Mesenteric fat pad (tissue), 1 donor: ENCODE measurements at regions not wholly inside any gene's neighbourhood (a gene's known extent, or its start where the extent isn't known, plus 50 kb on each side); places are given as distances from the start of the nearest gene placed in this dataset.

ENCODE experiments used
- DNase-seq: peaks from one replicate; pipeline ENCODE4 v3.0.0-alpha.2; 2020; ENCODE audit warnings: low spot score
- donor health status: DM: yes; HTN: yes; CAD: no.

GRCh38 chr13:68345963-68346531 is 1115.9 kb upstream of the PCDH9 start:
- no peak for DNase-seq

DNA sequence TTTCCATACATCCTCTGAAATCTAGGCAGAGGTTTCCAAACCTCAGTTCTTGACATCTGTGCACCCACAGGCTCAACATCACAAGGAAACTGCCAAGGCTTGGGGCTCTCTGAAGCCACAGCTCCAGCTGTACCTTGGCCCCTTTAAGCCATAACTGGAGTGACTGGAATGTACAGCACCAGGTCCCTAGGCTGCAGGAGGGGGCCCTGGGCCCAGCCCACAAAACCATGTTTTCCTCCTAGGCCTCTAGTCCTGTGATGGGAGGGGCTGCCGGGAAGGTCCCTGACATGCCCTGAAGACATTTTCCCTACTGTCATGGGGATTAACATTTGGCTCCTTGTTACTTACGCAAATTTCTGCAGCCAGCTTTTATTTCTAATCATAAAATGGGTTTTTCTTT is 1093.0 kb upstream of the PCDH9 start:
- DNase-seq = no peak

GRCh38 chr13:68319384-68319783 is 1089.2 kb upstream of the PCDH9 start:
- DNase-seq = no peak

DNA sequence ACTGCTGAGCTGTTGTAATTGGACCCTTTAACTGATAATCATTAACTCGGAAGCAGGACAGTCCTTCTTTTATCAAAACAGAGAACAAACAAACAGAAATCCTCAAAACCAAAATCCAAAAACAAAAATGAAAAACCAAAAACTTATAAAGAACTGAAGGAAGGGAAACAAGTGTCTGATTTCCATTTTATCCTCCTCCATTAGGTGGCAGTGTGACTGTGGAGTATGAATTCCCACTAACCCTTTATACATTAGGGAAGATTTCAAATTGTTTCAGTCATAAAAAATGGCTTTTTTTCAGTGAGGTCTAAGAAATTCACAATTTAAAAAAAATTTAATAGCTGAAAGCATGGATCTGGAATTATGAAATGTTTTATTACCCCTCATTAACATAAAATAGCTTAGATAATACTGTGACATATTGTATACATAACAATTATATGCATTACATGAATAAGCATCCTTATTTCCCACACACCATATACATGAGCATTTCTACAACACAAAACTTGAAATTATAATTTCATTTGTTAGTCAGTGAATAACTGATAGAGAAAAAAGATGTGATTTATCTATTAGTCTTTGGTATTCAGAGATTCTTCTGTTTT is 1074.3 kb upstream of the PCDH9 start:
- no peak for DNase-seq

DNA sequence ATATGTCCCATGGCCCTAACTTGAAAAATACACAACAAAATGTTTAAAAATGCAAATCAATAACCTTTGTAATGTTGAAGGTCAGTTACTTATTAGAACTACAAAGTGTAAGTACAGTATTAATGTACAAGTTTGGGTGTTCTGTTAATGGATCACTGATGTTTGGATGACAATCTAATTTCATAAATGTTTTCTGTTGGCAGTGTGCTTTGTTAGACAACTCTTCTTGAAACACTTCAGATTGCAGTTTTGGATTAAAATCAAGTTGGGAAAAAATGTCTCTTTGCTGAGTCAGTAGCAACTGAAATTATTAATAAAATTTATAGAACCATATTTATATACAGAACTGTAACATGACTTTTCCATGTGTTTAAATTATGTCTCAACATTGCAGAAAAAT is 1063.5 kb upstream of the PCDH9 start:
- no peak for DNase-seq

GRCh38 chr13:68292601-68293000 is 1062.5 kb upstream of the PCDH9 start:
- no peak for DNase-seq

- no peak for DNase-seq
These were observed 1061.5 kb upstream of the PCDH9 start for GRCh38 chr13:68291595-68291994.

DNA sequence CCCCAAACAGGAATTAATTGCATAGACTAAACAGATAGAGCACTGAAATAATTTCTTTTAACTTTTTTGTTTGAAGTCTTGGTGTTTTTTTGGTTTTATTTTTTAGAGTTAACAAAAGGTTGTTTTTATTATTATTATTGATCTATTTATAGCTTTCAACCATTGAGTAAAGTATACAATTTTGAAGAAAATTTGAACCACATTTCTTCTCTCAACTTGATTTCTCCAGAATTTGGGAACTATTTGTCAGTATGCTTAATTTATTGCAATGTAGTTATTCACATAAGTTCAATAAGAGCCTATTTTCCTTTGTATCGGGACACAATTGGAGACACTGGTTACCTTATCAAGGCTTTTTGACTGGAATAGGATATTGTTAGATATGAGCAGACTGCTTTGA is 1045.6 kb upstream of the PCDH9 start:
- no peak for DNase-seq

DNA sequence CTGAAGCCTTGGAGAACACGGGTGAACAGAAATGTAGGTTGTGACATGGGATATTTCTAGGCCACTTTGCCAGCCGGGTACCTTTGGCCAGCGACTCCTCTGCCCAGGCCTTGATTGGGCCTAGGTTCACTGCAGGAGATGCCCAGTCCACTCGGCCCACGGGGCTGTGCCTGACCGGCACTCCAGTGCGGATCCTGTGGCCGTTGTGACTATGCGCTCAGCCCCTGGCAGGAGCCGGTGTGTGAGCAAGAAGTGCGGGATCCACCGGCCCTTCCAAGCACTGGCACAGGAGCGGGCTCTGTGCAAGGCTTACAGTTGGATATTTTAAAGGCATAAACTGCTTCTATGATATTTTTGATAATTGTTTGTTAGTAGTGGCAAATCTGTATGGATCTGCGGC is 1042.5 kb upstream of the PCDH9 start:
- no peak for DNase-seq

DNA sequence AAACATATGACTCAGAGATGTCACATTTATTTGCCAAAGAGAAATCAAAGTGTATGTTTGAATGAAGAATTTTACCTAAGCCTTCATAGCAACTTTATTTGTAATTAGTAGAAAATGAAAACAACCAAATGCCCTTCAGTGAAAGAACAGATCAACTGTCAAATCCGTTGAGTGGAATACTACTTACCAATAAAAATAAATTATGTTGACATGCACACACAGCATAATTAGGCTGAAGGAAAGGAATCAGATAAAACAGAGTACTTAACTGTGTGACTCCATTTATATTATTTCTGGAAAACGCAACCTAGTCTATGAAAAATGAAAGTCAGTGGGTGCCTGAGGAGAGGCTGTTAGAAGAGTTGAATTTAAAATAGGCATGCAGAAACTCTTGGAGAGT is 1034.6 kb upstream of the PCDH9 start:
- no peak for DNase-seq

GRCh38 chr13:68261105-68261504 is 1031.0 kb upstream of the PCDH9 start:
- no peak for DNase-seq

- no peak for DNase-seq
These were observed 1027.1 kb upstream of the PCDH9 start for GRCh38 chr13:68257111-68257842.

DNA sequence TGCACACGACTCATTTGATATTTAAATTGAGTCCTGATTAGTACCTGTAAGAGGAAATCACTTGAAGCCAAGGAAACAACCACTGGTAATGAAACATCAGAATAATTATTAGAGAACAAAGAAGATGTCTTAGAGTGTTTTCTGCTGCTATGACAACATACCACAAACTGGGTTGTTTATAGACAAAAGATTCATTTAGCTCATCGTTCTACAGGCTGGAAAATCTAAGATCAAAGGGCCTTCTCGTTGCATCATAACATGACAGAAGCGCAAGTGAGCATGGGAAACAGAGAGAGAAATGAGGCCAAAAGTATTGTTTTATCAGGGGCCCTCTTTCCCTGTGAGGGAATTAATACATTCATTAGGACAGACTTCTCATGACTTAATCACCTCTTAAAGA is 1024.0 kb upstream of the PCDH9 start:
- DNase-seq = no peak

- DNase-seq = no peak
These were observed 1004.1 kb upstream of the PCDH9 start for GRCh38 chr13:68234274-68234673.

DNA sequence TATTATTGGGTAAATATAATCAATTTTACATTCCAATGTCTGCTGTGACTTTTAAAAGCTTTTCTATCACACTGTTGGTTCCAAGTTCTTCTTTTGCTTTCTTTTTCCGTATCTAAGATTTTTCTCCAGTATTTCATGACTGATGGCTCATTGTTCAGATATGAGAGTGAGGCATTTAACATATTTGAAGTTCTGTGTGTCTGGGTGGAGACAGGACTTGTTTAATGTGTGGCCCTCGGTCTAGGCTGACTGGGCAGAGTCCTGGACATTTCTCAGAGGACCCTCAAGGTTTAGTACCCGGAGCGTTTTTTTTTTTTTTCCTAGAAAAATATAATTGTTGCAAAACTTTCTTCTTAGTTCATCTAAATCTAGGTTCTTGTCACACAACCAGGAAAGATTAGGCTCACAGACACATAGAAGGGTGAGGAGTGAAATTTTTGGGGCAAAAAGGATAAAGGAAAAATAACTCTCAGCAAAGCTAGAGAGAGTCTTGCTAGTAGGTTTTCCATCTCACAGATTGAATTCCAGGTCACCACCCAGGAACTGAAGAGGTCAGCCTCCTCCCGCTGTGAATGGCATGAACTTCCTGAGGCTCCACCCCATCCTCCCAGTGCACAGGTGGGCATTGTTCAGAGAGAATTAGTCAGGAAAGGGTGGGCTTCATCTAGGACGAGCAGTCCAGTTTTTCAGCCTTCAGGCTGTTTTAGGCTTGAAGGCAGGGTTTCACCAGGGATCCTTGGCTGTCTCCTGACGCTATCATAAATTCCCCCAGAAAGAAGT is 1002.4 kb upstream of the PCDH9 start:
- no peak for DNase-seq

DNA sequence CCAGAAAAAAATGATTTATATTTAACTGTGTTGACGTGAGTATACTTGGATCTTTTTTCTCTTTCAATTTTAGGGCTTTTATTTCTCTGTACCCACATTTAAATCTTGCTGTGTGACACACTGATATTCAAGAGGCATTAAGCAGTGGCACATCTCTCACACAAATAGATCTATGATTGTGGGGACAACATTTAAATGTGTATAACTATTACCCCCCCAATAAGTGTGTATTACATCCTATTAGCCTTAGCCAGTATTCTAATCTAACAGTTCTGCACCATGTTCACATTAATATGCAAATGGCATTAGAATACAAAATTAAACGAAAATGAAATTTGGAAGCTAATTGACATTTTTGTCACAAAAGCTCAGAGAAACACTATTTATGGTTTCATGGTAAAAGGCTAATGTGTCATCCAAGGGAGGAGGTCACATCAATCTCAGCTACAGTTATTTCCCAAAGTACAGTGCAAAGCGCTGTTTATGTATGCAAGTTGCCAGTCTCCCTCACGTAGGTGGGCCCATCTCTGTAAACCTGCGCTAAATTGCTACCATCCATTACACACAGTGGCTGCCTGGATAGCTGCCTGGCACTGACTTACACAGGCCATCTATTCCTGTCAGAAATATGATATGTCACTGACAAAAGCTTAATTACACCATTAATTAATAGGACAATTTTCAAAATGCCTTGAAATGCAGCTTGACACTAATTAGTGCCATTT is 984.7 kb upstream of the PCDH9 start:
- no peak for DNase-seq

DNA sequence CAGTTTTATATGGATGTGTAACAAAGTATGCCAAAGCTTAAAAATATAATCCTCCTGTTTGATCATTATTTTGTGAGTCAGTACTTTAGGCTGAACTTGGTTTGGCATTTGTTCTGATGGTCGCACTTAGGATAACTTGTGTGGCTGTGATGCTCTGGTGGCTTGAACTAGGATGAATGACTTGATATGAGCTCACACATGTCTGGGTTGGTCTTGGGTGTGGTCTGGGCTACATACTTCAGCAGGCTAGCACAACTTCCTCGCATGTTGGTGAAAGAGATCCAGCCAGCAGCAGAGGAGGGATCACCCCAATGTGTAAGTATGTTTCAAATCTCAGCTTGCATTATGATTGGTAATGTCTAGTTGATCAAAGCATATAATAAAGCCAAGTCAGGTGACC is 969.1 kb upstream of the PCDH9 start:
- DNase-seq = no peak

DNA sequence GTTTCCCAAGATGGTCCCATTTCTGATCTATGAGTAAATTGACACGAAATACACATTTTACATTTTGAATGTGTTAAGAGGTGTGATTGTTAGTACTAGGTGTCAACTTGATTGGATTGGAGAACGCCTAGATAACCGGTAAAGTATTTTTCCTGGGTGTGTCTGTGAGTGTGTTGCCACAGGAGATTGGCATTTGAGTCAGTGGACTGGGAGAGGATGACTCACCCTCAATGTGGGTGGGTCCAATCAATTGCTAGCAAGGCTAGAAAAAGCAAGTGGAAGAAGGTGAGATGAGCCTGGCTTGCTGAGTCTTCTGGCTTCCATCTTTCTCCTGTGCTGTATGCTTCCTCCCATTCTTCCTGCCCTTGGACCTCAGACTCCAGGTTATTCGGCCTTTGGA is 960.7 kb upstream of the PCDH9 start:
- DNase-seq = no peak

DNA sequence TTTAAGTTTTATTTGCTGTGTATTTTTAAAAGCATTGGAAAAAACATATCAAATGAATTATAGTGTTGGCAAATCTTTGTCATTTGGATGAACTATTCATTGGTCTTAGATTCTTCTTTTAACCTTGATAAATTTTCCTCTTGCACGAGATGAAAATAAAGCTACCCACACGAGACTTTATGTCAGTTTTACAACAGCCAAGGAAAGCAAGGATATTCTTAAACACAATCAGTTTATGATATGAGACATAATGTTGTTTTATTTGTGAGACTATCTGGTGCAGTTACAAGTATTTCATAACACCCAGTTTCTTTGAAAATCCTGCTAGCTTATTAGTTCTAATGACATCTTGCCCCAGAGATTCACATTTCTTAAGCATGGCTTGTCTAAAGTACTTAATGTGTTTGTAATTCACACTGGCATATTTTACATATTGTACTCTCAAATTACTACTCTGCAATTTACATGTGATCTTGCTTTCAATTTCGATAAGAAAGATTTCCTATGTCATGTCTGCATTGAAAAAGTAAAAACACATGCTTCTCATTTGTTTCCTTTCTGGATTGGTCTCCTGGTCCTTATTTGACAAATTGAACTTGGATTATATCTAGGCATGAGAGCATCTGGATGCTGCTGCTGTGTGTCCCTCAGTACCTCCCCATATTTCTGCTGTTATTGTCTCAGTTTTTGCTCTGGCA is 955.5 kb upstream of the PCDH9 start:
- DNase-seq = no peak

GRCh38 chr13:68176475-68176874 is 946.3 kb upstream of the PCDH9 start:
- no peak for DNase-seq

DNA sequence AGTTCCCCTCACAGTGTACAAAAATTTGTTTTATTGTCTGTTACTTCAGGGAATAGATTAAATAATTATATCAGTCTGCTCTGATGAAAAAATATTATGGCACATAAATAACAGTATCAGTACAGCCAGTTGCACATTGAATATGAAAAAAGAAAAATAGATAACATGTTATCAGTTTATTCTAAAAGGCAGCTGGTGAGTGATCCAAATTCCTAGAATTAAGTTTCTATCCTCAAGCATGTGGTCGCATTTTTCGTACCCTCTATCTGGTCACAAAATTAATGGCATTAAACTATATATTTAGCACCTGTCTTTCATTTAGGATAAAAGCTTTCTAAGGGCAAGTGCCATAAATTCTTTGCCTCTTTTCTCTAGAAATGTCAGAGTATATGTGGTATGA is 944.8 kb upstream of the PCDH9 start:
- DNase-seq = no peak
